ENCODE measurements at regions not wholly inside any gene's neighbourhood (a gene's known extent, or its start where the extent isn't known, plus 50 kb on each side); places are given as distances from the start of the nearest gene placed in this dataset.

DNA sequence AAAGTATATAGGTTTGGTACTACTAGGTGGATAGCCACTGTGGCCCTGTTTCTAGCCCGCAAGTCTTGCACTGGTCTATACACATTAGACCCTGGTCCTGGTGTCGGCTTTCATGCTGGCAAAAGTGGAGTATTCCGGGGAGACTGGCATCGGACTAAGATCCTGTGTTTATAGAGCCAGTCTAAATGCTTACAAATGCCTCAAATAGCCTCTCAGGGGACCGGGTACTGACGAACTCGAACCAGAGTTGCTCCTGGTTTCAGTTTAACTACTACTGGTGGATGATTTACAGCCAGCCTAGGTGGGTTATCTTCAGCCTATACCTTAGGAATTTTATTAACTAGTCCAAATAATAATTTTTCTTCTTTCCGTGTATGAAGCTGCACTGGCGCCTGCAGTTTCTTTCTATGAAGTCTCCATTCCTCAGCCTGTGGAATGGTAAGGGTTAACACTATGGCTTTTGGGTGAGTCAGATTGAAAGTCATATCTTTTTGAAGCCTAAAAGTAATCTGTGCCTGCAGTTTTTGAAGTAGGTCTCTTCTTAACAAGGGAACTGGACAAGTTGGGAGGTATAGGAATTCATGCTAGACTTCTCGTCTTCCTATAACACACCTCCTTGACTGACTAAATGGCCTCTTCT, 51.3 kb downstream of the OR10H4 start:
- intact Hi-C loops (cut with DNase I), result no loop called here
- ATAC-seq, result no peak

DNA sequence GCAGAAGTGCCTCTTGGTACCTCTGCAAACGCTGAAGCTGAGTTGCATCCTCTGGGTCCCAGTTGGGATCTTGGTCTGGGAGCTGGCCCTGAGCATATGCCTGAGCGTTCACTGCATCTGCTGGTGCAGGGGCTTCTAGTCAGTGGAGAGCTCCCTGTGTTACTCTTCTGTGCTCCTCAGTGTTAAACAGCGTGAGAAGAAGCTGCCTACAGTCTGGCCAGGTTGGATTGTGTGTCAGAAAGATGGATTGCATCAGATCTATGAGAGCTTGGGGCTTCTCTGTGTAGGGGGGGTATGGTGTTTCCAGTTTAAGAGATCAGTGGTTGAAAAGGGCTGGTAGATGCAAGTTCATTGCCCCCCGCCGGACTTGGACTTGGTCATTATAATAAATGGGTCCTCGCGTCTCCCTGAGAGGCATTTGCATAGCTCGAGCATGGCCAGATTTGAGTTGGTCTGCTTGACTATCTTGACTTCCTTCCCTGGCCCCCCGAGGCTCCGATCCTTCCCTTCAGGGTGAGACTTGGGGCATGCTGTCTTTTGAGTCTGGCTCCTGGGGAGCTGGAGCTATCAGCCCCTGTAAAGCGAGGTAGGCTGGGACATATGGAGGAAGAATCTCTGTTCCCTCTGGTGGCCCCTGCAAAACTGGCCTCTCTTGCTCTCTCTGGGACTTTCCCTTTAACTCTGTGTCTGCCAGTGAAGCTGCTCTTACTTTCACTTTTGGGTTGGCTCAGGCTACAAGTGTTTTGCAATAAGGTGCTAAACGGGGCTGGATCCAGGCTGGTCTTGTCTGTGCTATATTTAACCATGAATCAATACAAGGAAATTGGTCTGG, 52.9 kb downstream of the OR10H4 start:
- intact Hi-C loops (cut with DNase I), result no loop called here
- no peak for DNase-seq
- ATAC-seq, result peak; percentile 71 to 85

More for the DNA sequence above, 51.3 kb downstream of the OR10H4 start:
- DNase-seq, result no peak

DNA sequence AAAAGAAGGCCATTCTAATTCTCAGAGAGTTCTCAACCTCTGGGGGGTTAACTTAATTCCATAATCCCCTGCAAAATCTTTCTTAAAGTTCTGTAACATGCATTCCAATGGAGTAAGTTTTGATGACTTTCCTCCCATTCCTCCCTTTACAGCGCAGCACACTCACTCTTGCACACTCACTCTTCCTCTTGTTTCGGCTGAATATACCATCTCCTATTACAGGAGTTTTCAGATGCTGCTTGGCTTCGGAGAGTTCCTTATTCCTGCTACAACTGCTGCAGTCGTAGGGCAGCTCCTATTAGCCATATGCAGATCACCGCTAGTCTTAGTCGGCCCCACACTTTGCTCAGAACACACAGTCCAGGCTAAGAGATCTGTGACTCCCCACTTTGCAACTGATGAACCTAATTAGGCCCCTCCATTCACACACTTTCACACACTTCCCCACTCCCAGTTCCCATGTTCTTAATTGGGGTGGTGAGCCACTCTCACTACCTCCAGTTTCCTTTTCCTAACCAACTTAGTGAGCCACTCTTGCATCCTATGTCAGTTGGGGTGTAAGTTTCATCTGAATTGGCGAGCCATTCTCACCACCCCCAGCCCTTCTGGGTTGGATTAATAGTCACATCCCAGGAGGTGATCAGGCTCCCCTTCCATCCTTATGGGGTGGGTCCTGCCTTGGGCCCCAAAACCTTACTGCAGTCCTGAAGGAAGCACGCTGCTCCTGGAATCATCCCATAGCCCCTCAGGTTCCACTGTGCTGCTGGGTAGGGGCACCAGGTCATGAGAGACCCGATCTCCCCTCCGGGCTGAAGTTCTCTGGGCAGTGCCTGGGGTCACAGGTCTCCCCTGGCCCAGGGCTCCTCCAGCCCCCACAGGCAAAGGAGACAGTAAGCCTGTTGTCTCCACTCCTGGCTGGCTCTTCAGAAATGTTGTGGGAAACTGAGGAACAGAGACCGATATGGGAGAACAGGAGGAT, 53.9 kb downstream of the OR10H4 start:
- intact Hi-C loops (cut with DNase I), result no loop called here
- ATAC-seq (no peak), DNase-seq (no peak)

DNA sequence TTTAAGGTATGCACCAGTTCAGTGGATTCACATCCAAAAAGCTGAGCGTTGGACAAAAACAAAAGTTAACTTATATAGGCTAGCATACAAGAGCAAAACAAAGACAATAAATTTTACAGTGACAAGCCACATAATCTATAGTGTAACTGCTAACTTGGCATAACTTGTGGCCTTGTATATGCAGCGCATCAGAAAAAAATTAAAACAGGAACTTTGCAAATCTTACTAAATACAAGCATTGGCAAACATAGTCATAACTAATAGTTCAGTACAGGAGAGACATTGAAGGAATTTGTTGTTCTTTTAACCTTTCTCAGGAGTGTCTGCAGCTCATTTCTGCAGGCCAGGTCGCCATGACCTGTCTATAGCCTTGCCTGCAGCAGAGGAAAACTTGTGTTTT, 54.6 kb downstream of the OR10H4 start:
- no peak for DNase-seq
- intact Hi-C loops (cut with DNase I), result no loop called here
- ATAC-seq, result no peak

DNA sequence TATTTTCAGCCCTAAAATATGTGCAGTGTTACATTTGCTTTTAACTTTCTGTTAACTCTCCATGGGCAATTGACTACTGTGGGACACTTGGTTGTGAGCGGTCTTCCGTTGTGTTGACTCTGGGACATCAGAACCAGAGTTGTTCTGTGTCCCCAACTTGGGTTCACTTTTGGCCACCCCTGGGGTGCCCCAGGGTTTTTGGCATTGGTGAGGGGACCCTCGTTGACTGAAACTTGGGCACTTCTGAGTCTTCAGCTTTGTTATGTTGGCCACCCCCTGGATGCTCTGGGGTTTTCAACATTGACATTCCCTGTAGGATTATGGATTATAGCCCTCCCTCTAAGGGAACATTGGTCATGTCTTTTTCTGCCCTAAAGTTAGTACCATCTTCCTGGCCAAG, 57.1 kb downstream of the OR10H4 start:
- intact Hi-C loops (cut with DNase I), result no loop called here
- no peak for DNase-seq
- ATAC-seq, result no peak

DNA sequence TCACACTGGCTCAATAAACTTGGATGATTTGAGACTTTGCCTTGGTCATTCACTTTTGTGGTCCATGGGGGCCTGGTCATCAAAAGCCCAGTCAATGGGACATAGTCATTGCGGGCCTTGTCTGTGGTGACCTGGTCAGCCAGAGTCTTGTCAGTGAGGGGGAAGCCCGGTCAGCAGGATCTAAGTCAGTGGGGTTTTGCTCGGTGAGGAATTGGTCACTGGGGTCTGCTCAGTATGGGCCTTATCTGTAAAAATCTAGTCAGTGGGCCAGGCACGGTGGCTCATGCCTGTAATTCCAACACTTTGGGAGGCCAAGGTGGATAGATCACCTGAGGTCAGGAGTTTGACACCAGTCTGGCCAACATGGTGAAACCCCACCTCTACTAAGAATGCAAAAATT, 63.7 kb upstream of the TPM4 start:
- DNase-seq (no peak), ATAC-seq (no peak)
- intact Hi-C loops (cut with DNase I), result no loop called here

DNA sequence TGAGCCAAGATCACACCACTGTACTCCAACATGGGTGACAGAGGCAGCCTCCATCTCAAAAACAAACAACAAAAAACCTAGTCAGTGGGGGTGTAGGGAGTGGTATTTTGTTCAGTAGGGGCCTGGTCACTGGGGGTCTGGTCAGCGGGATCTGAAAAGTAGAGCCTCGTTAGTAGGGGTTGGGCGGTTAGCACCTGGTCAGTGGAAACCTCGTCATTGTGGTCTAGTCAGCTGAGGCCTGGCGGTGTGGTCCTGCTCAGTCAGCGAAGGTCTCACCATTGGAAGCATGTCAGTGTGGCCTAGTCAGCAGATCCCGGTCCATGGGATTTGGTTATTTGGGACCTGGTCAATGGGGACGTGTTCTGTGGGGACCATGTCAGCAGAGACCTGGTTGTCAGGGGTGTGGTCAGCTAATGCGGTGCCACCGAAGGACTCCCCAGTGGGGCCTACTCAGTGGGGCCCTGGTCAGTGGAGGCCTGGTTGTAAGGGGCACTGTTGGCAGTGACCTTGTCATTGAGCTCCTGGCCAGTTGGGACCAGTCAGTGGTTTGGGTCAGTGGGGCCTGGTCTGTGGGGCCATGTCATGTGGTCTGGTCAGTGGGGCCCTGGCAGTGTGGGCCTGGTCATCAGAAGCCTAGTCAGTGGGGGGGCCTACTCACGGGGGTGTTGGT, 63.0 kb upstream of the TPM4 start:
- DNase-seq (no peak), ATAC-seq (no peak)
- intact Hi-C loops (cut with DNase I), result no loop called here

DNA sequence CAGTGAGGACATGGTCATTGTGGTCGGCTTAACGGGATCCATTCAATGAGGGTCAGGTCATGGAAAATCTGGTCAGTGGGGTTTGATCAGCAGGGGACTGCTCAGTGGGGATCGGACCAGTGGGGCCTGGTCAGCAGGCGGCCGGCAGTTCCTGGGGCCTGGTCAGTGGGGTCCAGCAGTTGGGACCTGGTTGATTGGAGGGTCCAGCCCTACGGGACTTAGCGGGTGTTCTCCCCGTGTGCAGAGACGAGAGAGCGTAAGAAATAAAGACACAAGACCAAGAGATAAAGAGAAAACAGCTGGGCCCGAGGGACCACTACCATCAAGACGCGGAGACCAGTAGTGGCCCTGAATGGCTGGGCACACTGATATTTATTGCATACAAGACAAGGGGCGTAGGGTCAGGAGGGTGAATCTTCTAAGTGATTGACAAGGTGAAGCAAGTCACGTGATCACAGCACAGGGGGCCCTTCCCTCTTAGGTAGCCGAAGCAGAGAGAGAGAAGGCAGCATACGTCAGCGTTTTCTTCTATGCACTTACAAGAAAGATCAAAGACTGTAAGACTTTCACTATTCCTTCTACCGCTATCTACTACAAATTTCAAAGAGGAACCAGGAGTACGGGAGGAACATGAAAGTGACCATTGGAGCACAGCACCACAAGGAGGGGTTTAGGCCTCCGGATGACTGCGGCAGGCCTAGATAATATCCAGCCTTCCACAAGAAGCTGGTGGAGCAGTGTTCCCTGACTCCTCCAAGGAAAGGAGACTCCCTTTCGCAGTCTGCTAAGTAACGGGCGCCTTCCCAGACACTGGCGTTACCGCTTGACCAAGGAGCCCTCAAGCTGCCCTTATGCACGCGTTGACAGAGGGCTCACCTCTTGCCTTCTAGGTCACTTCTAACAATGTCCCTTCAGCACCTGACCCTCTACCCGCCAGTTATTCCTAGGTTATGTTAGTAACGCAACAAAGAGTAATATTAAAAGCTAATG, 62.1 kb upstream of the TPM4 start:
- ATAC-seq (no peak), DNase-seq (no peak)
- intact Hi-C loops (cut with DNase I), result no loop called here

DNA sequence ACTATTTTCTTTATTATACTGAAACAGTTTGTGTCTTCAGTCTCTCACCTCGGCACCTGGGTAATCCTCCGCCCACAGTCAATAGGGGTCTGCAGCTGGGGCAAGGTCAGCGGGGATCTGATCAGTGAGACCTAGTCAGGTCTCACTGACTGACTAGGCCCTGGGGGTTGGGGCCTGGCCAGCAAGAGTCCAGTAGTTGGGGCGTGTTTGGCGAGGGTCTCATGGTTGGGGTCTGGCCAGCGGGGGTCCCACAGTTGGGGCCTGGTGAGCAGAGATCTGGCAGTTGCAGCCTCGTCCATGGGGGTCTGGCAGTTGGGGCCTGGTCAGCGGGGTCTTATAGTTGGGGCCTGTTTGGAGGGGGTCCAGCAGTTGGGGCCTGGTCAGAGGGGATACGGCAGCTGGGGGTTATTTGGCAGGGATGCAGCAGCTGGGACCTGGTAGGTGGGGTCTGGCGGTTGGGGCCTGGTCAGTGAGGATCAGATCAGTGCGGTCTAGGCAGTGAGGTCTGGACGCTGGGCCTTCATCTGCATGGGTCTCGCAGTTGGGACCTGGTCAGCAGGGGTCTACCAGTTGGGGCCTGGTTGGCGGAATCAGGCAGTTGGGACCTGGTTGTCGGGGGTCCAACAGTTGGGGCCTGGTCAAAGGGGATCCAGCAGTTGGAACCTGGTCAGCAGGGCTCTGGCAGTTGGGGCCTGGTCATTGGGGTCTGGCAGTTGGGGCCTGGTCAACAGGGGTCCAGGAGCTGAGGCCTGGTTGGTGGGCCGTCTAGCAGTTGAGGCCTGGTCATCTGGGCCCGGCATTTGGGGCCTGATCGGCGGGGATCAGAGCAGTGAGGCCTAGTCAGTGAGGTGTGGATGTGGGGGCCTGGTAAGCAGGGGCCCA, 61.1 kb upstream of the TPM4 start:
- DNase-seq (no peak), ATAC-seq (no peak)
- intact Hi-C loops (cut with DNase I), result no loop called here

DNA sequence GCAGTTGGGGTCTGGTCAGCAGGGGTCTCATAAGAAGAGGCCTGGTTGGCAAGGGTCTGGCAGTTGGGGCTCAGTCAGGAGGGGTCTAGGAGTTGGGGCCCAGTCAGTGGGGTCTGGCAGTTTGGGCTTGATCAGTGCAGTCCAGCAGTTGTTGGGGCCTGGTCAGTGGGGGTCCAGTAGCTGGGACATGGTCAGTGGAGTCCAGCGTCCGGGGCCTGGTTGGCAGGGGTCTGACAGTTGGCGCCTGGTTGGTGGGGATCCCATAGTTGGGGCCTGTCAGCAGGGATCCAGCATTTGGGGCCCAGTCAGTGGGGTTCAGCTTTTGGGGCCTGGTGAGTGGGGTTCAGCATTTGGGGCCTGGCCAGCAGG, 60.5 kb upstream of the TPM4 start:
- DNase-seq (no peak), ATAC-seq (no peak)
- intact Hi-C loops (cut with DNase I), result no loop called here

DNA sequence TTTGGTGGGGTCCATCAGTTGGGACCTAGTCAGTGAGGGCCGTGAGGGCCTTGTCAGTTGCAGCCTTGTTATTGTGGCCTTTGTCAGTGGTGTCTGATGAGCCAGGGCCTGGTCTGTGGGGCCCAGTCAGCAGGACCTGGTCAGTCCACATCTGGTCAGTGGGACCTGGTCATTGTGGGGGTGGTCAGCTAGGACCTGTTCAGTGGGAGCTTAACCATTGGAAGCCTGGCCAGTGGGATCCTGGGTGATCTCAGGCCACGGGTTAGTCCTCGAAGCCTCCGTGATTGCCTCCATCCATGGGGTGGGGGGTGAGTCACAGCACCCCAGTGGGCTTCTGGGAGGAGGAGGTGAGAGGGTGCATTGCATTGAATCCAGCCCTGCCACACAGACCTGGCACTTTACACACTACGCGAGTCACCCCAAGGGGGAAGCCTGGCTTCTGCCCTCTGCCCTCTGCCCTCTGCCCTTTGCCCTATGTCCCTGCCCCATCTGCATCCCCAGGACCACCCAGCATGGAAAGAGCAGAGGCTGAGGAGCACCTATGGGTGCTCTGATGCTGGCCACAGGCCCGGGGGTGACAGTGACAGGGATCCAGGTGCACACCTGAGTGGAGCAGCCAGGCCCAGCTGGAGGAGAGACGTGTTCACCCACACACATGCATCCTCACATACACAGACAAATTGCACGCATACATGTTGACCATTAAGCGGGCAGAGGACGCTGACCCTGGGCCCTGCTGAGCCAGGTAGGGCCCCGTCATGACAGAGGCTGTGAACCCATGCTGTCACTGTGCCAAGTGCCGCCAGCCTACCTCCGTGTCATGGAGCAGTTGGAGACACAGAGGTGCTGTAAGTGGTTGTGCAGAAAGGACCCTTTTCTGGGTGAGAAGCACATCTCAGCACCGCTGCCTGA, 59.8 kb upstream of the TPM4 start:
- DNase-seq, result no peak

DNA sequence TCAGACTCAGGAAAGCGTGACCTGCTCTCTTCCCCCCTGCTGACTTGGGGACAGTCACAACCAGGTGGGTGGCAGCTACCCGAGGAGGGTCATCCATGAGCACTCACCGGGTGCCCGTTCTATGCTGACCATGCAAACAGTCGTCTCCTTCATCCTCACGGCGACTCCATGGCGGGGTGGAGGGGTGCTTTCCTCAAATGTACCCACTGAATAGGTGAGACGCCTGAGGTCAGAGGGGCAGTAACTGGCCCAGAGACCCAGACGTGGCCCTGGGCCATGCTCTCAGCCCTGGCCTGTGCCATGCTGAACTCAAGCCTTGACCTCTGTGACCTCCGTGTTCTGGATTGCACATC, 59.2 kb upstream of the TPM4 start:
- DNase-seq (no peak), ATAC-seq (no peak)
- intact Hi-C loops (cut with DNase I), result no loop called here

More for the DNA sequence above, 59.8 kb upstream of the TPM4 start:
- intact Hi-C loops (cut with DNase I), result no loop called here
- no peak for ATAC-seq

DNA sequence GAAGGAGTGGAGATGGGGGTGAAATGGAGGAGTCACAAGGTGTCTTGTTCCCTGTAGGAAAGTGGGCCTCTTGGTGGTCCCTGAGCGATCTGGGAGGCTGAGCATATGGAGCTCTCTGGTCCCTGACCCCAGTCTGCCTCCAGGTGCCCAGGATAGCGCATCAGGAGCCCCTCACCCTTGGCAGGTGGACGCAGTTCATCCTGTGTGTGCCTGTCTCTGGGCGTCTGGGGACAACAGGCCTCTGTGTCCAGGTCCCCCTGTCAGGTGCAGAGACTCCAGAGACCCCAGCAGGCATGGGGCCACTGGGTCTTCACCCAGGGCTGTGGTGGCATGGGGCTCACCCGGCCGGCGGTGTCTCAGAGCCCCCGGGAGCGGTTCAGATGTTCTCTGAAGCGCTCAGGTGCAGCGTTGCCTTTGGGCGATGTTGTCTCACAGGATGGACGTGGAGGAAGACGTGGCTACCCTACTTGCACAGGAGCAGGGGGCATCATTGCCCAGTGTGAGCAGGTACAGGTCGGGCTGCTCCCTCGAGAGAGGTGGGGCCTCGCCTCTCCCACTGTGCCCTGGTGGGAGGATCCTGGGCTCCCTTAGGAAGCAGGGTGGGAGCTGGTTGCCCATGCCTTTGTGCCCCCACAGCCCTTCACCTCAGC, 58.1 kb upstream of the TPM4 start:
- ATAC-seq (no peak), DNase-seq (no peak)
- intact Hi-C loops (cut with DNase I), result no loop called here

DNA sequence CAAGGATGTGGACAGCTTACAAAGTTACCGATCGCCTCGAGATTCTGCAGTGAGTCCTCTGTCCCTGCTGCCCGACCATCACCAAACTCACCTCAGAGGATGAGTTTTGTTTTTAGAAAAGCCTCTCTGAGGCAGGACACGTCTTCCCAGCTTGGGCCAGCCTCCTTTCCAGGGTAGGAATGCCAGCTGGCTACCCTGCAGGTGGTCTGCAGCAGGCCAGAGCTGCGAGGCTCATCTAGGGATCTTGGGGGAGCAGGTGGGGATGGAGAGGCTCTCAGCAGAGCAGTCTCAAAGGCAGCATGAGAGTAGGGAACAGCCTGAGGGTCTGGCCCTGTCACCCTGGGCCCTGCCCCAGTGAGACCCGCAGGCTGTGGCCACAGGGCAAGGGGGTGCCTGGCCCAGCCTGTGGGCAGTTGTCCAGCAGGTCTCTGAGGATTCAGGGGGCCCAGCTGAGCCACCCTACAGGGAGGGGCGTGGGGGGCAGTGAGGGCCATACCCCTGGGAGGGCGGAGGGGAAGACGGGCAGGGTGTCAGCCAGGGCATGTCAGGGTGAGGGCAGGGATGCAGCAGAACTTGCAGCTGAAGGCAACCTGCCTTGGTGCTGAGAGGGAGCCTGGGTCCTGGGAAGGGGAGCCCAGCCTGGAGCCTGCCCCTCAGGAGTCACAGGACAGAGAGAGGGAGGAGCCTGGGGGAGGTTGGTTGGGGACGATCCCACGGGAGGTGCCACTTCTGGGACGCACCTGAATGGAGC, 57.3 kb upstream of the TPM4 start:
- no peak for ATAC-seq
- intact Hi-C loops (cut with DNase I), result no loop called here
- no peak for DNase-seq

Data from left cardiac atrium (tissue), 4 donors.